SKM-1 (cell line): ENCODE measurements at regions not wholly inside any gene's neighbourhood (a gene's known extent, or its start where the extent isn't known, plus 50 kb on each side); places are given as distances from the start of the nearest gene placed in this dataset.
"Not testable (repeated sequence)": the region's sequence is repeated elsewhere in the genome, so short reads cannot be mapped to it uniquely, and the experiment has no call there.

Experiments used
- DNase-seq: peaks from one replicate; lab custom pipeline; 2025; ENCODE audit not compliant: unreplicated experiment; lab: John Stamatoyannopoulos, UW

DNA sequence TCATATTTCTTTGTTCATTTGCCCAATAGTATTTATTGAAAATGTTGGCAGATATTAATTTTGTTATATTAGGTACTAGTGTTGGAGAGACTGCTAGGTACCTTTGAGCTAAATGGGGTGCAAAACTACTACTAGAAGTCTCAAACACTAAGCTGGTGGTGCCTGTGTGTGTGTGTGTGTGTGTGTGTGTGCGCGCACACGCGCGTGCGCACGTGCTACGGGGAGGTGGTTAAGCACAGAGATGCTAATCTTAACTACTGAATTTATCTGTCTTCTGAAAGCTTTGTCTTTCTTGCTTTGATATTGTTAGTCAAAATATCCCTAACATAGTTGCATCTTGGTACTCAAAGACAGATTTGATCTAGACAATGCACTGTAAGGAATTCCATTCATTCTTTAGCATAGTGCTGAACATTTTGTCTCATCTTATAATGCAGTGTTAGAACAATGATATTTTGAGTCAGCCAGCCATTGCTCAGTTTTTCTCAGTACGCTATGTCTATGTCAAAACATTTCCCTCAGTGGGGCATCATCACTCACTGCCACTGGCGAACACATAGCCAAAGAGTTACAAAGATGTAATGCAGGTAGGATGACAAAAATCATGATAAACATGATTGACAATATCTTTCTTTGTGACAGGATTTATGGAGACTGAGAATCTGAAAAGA, 396.0 kb upstream of the RGPD4 start:
- no peak for DNase-seq

DNA sequence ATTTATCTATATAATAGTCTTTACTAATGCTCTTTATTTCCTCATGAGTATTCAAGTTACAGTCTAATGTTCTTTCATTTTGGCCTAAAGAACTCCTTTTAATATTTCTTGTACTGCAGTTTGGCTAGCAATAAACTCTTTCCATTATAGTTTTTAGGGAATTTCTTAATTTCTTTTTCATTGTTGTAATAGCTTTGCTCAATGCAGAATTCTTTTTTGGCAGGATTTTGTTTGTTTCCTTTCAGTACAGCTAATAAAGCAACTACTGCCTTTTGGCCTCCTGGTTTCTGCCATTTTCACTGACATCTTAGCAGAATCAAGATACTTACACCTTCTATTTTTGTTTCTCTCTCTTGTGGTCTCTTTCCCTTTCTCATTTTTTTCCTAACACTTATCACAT, 390.4 kb upstream of the RGPD4 start:
- DNase-seq: no peak

DNA sequence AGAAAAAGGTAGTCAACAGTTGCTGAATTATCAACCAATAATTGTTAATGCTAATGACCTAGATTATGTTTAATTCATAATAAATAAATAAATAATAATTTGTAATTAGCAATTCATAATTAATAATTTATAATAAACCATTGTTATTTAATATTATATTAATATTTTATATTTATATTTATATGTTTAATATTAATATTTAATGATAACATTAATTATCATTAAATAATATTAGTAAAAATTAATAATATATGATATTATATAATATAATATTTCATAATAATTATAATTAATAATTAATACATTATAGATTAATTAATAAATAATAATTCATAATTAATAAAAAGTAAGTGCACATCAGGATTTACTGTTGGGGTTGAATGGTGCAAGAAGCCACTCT, 389.4 kb upstream of the RGPD4 start:
- no peak for DNase-seq

DNA sequence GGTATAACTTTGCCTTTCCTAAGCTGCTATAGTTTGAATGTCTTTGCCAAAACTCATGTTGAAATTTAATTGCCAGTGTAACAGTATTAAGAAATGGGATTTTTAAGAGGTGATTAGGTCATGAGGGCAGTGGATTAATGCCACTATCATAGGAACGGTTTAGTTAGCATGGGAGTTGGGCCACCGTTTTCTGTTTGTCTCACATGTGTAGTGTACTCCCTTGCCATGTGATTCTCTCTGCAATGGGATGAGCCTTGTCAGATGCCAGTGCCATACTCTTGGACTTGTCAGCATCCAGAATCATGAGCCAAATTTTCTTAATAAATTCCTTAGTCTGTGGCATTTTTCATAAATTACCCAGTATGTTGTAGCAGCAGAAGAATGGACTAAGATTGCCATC, 388.9 kb upstream of the RGPD4 start:
- DNase-seq: no peak

DNA sequence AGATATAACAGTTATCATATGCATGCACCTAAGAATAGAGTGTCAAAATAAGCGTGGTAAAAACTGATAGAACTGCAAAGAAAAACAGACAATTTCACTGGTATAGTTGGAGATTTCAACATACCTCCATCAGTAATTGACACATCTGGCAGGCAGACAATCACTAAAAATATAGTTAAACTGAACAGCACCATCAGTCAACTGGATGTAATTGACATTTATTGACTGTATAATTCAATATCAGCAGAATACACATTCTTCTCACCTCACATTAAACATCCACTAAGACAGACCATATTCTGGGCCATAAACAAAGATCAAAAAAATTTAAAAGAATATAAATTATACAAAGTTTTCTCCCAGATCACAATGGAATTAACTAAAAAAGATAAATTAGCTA, 378.5 kb upstream of the RGPD4 start:
- no peak for DNase-seq

DNA sequence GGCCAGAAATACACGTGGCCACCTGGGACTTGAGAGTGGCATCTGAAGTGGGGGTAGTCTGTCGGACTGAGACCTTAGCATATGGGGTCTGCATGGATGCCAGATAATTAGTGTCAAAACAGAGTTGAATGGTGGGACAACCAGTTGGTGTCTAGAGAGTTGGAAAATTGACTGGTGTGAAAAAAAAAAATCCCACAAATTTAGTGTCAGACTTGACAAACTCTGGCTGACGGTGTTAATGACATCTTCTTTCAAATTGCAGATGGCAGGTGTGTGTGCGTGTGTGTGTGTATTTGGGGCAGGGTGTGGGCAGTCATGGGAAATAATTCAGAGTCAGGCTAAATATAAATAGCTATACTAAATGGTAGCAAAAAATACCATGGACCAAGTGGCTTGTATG, 365.4 kb upstream of the RGPD4 start:
- no peak for DNase-seq

DNA sequence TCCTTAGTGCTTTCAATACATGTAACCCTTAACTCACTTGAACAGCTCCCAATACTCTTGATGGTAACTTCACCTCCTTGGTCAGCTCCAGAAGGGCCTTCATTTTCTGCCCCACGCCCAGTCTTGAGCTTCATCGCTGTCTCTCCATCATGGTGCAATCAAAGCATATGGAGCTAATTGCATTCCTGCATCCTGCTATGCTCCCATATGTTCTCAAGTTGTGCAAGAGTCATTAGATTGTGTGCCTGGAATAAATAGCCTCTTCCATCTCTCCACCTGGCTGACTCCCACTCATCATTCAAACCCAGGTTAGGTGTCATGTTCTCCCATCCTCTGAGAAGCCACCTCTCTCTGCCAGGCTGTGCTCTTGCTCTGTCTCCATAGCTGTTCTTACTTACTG, 364.5 kb upstream of the RGPD4 start:
- DNase-seq: no peak

DNA sequence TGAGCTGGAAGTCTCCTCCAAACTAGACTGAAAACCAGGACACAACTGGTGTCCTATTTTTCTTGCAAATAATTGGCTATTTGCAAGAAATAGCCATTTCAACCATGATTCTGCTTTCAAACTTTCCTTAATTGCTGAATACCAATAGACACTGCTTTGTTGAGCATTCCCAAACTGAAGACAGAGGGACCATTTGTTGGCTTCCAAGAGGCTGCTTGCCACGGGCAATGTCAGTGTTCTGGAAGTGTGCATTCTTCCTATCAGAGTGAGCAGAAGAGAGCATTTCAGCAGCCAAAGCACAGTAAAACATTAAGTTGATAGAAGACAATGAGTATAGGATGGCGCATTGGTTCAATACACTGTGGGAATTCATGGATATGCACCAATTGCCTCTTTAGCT, 360.5 kb upstream of the RGPD4 start:
- DNase-seq: no peak

DNA sequence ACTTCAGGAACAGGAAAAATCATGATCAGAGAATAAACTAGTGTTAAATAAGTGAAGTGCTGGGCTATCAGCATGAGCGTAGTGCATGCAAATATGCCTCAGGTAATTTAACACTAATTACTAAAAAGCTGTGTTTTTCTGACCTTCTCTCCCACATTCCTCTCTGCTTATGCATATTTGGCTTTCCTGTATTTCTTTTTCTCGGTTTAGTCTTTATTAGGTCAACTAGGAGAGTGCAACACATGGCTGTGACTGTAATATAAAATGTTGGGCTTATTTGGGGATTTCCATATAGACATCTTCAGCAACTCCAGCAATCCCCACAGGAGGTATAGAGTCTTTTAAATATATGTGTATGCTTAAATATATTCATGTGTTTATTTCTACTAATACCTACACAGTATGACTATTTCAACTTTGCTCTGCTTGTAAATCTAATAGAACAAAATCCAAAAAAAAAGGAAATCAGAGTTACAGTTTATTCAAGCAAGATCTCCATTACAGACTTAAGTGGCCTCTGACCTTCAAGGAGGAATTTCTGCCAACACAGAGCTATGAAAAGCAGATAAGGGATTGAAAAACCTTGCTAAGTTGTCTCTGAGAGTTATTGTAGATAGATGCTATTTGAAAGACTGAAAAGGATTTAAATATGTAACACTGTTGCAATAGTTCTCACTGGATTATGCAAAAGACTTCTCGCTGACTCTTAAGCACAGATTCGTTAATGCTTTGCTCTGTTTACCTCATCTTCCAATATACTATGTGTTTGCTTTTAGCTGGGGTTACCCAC, 359.5 kb upstream of the RGPD4 start:
- no peak for DNase-seq

DNA sequence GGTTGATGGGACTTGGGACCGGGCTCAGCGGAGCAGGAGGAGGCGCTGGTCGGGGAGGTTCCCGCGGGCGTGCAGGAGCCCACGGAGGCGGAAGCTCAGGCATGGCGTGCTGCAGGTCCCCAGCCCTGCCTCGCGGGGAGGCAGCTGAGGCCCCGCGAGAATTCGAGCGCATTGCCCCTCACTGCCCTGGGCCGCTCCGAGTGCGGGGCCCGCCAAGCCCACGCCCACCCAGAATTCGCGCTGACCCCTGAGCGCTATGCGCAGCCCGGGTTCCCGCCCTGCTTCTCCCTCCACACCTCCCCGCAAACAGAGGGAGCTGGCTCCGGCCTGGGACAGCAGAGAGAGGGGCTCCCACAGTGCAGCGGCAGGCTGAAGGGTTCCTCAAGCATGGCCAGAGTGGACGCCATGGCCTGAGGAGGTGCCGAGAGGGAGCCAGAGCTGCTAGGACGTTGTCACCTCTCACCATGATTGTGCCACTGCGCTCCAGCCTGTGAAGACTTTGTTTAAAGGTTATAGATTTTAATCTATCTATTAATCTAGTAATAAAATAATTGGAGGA, 357.2 kb upstream of the RGPD4 start:
- no peak for DNase-seq

DNA sequence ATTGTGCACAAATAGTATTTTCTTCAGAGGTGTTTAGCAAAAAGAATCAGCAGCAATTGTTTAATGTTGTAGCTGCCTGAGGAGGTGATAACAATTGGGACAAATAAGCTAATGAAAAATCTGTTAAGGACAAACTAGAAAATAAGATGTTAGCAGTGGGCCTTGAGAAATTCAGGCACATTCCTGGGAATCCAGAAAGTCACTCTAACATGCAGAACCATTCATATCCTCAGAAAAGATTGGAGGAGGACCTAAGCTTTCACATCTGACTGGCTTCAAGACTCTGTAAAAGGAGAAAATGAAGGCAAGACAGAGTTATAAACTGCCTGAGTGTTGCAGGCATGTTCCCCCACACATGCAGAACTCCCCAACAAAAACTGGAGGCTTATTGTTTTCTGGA, 353.5 kb upstream of the RGPD4 start:
- DNase-seq: no peak

DNA sequence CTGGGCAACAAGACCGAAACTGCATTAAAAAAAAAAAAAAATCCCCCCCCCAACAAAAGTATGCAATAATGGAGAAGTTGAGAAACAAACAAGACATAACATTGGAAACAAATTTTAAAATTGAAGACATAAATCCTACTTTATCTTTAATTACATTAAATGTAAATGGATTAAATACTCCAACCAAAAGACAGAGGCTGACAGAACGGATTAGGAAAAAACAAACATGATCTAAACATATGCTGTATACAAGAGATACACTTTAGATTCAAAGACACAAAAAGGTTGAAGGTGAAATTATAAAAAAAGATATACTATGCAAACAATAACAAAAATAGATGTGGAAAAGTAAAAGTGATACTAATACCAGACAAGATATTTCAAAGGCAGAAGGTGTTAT, 350.8 kb upstream of the RGPD4 start:
- DNase-seq: no peak

DNA sequence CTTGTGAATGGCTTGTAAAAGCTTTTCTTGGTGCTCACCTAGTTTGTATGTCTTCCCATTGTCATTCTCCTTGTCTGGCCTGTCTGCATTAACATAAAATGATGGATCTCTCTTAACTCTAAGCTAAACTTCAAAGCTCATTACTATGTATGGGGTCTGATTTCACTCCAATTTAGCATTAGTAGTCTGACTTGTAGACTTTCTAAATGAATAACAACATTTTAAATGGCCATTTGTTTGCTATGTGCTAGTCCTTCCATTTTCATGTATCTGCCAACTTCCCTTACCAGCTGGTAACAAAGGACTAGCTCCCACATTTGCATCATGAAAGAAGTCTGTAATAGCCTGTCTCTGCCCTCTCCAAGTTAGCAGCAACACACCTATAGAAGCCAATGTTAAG, 324.2 kb upstream of the RGPD4 start:
- no peak for DNase-seq

DNA sequence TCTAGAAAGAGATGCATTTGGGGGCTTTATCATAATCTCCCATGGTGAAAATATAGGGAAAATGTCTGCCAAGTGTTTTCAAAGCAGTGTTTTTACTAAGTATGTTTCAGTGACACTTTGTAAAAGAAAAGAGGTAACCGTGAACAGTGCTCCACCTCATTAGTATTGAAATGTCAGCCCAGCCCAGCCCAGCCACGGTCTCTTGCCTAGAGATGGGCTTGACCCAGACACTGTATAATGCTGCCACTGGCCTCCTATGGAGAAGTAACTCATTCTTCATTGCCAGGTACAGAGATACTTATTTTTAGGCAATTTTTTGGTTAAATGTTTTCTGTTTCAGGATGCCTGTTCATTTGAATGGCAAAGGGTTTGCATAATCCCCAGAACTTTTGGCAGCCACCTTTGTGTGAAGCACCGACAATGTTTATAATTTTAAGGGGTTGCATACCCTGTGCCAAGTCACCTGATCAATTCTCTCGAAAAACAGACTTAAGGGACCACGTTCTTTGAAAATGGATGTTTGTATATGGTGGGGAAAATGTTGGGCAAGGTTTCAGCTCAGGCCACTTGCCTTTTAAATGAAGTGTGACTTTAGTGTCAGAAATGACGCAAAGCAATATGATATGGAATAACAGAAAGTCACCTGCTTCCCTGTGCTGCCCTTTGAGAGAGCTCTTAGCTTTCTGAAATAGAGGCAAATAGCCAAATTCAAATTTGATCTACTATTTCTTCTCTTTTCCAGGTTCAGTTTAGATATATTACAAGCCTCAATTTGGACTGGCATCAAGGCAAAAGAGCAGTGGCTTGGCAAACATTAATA, 314.5 kb upstream of the RGPD4 start:
- no peak for DNase-seq

DNA sequence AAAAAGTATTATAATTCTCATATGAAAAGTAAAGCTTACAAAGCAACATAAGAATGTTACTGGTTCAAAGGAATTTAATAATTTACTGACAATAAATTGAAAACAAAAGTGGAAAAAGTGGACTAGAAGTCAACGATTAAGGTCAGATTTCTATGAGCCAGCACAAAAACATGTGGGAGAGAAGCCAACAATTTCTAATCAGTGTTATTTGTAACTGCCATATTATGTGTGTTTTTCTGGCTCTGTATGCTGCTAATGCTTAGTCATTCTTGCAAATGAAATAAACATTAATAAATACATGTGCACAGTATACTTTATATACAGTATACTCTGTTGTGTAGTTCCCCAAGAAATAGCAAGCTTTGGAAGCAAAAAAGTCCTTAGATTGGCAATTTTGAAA, 301.3 kb upstream of the RGPD4 start:
- no peak for DNase-seq

DNA sequence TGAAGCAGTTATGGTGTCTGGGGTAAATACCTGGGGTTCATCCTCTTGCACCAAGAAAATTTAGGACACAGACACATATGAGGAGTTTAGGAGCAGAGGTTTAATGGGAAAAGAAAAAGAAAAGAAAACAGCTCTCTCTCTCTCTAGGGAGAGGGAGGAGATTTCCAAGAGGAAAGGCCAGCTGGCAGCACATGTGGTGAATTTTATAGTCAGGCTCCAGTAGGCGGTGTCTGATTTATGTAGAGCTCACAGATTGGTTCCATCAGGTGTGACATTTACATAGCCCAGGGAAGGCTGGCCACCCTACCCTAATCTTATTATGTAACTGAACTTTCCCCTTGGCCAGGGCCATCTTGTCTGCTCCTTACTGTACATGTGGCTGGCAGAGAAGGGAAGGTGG, 297.5 kb upstream of the RGPD4 start:
- no peak for DNase-seq

DNA sequence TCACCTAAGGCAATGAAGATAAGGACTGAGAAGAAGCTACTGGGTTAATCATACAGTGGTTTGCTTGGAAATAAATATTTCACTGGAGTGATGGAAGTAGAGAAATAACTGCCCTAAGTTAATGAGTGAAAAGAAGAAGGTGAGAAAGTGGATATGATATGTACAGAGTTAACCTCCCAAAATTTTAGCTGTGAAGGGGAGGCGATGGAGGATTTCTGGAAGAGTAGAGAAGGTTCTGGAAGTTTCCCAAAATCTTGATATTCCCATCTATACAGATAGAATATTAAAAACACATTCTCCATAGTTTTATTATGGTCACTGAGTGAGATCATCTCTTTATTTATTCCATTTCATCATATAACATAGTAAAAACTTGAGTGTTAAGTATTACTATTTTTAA, 296.6 kb upstream of the RGPD4 start:
- no peak for DNase-seq

DNA sequence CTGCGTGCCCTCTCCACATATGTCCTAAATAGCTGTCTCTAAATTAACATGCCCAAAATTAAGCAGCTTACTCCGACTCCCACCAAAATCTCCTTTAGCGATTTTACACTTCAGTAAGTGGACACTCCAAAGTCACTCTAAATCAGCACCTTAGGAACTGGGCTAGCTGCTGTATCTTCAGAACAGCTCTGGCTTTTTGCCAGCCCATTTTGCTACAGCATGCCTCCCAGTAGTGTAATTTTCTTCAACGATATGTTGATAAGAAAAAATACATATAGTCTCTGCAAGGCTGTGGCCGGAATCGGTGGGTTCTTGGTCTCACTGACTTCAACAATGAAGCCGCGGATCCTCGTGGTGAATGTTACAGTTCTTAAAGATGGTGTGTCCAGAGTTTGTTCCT, 291.8 kb upstream of the RGPD4 start:
- DNase-seq: no peak

DNA sequence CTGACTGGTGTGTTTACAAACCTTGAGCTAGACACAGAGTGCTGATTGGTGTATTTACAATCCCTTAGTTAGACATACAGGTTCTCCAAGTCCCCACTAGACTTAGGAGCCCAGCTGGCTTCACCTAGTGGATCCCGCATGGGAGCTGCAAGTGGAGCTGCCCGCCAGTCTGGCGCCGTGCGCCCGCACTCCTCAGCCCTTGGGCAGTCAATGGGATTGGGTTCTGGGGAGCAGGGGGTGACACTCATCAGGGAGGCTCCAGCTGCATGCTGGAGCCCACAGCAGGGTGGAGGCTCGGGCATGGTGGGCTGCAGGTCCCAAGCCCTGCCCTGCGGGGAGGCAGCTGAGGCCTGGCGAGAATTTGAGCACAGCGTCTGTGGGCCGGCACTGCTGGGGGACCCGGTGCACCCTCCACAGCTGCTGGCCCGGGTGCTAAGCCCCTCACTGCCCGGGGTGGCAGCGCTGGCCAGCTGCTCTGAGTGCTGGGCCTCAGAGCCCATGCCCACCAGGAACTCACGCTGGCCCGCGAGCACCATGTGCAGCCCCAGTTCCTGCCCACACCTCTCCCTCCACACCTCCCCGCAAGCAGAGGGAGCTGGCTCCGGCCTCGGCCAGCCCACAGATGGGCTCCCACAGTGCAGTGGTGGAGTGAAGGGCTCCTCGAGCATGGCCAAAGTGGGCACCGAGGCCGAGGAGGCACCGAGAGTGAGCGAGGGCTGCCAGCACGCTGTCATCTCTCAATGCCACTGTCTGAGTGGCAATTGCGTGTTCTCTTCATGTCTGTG, 290.6 kb upstream of the RGPD4 start:
- not testable (repeated sequence) for DNase-seq

DNA sequence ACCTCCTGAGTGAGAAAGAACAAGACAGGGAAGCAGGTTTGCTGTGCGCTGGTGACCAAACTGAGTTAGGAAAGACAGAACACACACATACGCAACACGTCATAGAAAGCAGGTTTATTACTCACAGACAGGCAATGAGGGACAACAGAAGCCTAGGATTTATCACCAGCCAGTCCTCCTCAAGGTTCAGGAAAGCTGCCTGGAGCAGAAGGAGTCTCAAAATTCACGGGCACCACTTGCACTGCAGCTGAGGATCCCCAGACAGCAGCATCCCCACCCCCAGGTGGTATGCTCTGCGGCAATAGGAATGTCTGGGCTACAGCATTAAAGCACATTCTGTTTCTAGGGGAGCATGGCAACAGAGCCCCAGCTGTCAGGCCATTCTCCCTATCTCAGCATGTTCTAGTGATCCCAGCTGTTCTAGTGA, 284.4 kb upstream of the RGPD4 start:
- no peak for DNase-seq

DNA sequence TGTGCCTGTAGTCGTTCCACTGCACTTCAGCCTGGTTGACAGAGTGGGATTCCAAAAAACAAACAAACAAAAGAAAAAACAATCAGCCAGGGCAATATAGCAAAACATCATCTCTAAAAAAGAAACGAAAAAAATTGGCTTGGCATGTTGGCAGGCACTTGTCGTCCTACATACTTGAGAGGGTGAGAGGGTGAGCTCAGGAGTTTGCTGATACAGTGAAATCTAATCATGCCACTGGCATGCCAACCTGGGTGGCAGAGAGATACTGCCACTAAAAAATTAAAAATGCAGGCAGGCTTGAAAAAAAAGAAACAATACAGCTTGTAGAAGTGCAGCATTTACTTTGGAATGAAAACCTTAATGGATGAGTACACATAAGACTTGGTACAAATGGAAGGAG, 282.9 kb upstream of the RGPD4 start:
- DNase-seq: no peak
